Stimulated activated CD8-positive, alpha-beta memory T cell treated with anti-CD3 and anti-CD28 coated beads, Interleukin-2, amount 100 ng/mL, for 1 hour (primary cell): ENCODE measurements at regions not wholly inside any gene's neighbourhood (a gene's known extent, or its start where the extent isn't known, plus 50 kb on each side); places are given as distances from the start of the nearest gene placed in this dataset.
"Not testable (repeated sequence)": the region's sequence is repeated elsewhere in the genome, so short reads cannot be mapped to it uniquely, and the experiment has no call there.

Experiments
- DNase-seq, 2 donors: peaks; one replicate each; pipeline ENCODE4 v3.0.0-alpha.2; 2020; ENCODE audit warnings: low read depth in 2 of 2

GRCh38 chr3:106969596-106969995 lies 407.6 kb upstream of the CCDC54 start:
- no peak for DNase-seq

- DNase-seq, result no peak
These were observed 395.8 kb upstream of the CCDC54 start for GRCh38 chr3:106981392-106981791.

GRCh38 chr3:106985721-106986120 lies 391.5 kb upstream of the CCDC54 start:
- DNase-seq, result no peak

DNA sequence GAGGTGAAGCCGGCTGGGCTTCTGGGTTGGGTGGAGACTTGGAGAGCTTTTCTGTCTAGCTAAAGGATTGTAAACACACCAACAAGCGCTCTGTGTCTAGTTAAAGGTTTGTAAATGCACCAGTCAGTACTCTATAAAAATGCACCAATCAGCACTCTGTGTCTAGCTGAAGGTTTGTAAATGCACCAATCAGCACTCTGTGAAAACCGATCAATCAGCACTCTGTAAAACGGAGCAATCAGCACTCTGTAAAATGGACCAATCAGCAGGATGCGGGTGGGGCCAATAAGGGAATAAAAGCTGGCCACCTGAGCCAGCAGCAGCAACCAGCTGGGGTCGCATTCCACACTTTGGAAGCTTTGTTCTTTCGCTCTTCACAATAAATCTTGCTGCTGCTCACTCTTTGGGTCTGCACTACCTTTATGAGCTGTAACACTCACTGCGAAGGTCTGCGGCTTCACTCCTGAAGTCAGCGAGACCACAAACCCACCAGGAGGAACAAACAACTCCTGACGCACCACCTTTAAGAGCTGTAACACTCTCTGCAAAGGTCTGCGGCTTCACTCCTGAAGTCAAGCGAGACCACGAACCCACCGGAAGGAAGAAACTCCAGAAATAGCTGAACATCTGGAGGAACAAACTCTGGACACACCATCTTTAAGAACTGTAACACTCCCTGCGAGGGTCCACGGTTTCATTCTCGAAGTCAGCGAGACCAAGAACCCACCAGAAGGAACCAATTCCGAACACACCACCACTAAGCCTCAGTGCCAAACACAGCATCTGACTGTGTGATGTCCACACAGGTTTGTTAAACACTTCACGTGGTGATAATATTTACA lies 378.2 kb upstream of the CCDC54 start:
- not testable (repeated sequence) for DNase-seq

DNA sequence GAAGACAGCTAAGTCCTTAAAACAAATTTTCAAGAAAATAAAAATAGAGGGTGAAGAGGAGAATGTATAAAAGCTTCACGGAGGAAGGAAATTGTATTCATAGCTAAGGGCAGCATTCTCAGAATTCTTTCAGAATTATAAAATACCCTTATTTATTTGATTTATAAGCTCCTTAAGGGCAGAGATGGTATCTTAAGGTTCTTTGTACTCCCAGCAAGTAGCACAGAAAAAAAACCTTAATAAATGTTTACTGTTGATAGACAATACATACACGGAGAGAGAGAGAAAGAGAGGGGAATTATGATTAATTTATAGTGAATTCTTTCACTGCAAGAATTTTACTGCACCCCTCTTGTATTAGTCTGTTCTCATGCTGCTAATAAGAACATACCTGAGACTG lies 375.6 kb upstream of the CCDC54 start:
- no peak for DNase-seq

DNA sequence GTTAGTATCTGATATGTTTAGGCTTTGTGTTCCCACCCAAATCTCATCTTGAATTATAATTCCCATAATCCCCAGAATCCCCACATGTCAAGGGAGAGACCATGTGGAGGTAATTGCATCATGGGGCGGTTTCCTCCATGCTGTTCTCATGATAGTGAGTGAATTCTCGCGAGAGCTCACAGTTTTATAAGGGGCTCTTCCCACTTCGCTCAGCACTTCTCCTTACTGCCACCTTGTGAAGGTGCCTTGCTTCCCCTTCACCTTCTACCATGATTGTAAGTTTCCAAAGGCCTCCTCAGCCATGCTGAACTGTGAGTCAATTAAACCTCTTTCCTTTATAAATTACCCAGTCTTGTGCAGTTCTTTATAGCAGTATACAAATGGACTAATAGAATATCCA lies 371.9 kb upstream of the CCDC54 start:
- DNase-seq, result not testable (repeated sequence)

GRCh38 chr3:107008213-107008612 lies 369.0 kb upstream of the CCDC54 start:
- no peak for DNase-seq

- DNase-seq, result no peak
These were observed 363.6 kb upstream of the CCDC54 start for GRCh38 chr3:107013641-107014040.

DNA sequence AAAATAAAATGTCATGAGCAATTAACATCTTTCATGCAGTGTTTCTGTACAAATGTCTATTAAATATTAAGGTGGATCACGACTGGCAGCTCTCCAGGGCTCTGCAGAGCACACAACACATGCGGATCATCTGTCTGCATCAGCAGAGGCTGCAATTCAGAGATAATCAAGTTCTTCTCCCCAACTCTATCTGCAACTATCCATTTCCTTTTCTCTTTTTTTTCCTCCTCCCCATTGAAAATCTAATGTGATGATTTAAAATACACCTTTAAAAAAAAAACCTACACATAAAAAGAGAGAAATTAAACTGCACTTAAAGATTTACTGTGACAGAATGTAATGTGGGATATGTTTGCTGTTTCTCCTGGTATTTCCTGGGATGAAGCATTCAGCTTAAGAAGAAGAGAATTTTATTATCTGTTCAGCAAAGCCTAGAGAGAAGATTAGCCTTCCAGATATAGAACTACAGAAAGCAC lies 352.6 kb upstream of the CCDC54 start:
- DNase-seq, result no peak

GRCh38 chr3:107025961-107026360 lies 351.3 kb upstream of the CCDC54 start:
- DNase-seq, result no peak

GRCh38 chr3:107028086-107028485 lies 349.2 kb upstream of the CCDC54 start:
- DNase-seq, result no peak

DNA sequence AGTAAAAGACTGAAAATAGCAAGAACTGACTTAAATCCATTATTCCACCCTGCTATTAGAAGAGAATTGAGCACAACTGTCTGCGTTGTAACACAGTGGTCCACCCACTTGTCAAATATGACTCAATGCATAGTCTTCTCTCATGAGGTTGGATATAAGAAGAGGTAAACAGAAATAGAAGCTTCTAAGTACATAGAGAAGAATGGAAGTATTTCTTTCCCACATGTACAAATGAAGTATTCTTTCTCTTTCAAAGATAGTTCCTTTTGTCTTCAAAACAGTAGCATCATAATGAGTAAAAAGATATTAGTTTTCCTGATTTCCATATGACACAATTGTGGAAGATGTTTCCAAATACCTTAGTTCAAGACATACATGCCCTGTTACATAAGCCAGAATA lies 348.6 kb upstream of the CCDC54 start:
- no peak for DNase-seq

DNA sequence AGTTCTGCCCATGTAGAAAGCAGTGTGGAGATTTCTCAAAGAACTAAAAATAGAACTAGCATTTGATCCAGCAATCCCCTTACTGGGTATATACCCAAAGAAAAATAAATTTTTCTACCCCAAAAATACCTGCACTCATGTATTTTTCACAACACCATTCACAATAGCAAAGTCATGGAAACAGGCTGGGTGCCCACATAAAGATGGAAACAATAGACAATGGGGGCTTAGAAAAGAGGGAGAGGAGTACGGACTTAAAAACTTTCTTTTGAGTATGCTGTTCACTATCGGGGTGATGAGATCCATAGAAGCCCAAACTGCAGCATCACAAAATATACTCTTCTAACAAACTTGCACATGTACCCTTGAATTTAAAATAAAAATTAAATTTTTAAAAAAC lies 345.1 kb upstream of the CCDC54 start:
- no peak for DNase-seq

DNA sequence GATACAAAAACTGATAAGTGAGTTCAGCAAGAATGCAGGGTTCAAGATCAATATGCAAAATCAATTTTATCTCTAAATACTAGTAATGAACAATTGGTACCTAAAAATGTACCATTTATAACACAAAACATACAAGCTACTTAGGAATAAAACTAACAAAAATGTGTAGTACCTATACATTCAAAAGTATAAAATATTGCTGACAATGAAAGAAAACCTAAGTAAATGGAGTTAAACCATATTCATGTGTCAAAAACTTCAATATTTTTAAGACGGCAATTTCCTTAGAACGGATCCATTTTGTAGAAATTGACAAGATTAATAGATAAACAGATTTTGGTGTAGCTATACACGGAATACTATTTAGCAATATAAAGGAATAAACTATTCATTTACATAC lies 343.1 kb upstream of the CCDC54 start:
- DNase-seq, result no peak

DNA sequence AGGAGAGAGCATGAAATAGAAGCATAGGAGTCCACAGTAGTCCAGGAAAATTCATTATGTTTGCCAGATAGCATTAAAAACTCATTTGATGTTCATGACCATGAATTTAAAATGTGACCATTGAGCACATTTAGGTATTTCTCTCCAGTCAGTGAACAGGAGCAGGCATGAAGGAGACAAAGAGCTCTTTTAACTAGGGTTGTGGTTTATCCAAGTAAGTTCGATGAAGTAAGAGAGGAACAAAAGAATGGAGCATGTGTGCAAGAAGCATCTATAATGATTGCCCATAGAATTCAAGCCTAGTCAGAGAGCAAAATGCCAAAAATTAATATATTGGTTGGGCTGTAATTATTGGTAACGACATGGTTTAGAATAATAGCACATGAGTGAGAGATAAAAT lies 342.1 kb upstream of the CCDC54 start:
- DNase-seq, result no peak

- no peak for DNase-seq
These were observed 332.6 kb upstream of the CCDC54 start for GRCh38 chr3:107044677-107045076.

- no peak for DNase-seq
These were observed 331.4 kb upstream of the CCDC54 start for GRCh38 chr3:107045791-107046190.

- DNase-seq, result no peak
These were observed 321.9 kb upstream of the CCDC54 start for GRCh38 chr3:107055181-107055942.

DNA sequence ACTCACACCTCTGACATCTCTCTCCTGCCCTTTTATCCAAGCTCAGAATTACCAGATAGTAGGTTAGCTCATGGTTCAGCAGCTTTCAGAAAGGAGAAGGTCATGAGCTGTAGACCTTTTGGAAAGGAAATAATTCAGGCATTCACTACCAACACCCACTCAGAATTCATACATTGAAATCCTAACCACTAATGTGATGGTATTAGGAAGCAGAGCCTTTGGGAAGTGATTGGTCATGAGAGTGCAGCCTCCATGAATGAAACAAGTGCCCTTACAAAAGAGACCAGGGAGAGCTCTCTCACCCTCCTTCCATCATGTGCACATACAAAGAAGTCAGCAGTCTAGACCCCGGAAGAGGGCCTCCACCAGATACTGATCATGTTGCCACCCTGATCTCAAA lies 315.8 kb upstream of the CCDC54 start:
- DNase-seq, result no peak

- no peak for DNase-seq
These were observed 314.9 kb upstream of the CCDC54 start for GRCh38 chr3:107062310-107062709.

GRCh38 chr3:107062787-107063186 lies 314.5 kb upstream of the CCDC54 start:
- no peak for DNase-seq

GRCh38 chr3:107063351-107063750 lies 313.9 kb upstream of the CCDC54 start:
- no peak for DNase-seq
